Aorta (tissue), 5 donors: ENCODE measurements at regions not wholly inside any gene's neighbourhood (a gene's known extent, or its start where the extent isn't known, plus 50 kb on each side); places are given as distances from the start of the nearest gene placed in this dataset.
"Not testable (repeated sequence)": the region's sequence is repeated elsewhere in the genome, so short reads cannot be mapped to it uniquely, and the experiment has no call there.

ENCODE experiments used
- ATAC-seq: fragments of 200-7000 bp; cut with Tn5 transposase; one replicate; pipeline ENCODE4 v1.9.1; 2022; ENCODE audit warnings: moderate library complexity; ENCODE audit not compliant: low FRiP score
- DNase-seq, 2 donors: peaks; one replicate each; pipeline ENCODE4 v3.0.0-alpha.2; 2020
- H3K27ac ChIP-seq, 2 donors: one replicate each; pipeline ENCODE4 v1.5.1; 2013; ENCODE audit warnings: low read length in 2 of 2, mild to moderate bottlenecking in 2 of 2, moderate library complexity in 2 of 2, control low read depth in 1 of 2, inconsistent platforms in 1 of 2, low read depth in 1 of 2
- H3K27me3 ChIP-seq, 2 donors: one replicate each; pipeline ENCODE4 v1.6.1; 2013; ENCODE audit warnings: control low read depth in 1 of 2, low read length in 1 of 2, mild to moderate bottlenecking in 1 of 2, moderate library complexity in 1 of 2; ENCODE audit not compliant: insufficient read depth in 2 of 2, control insufficient read depth in 1 of 2
- H3K36me3 ChIP-seq, 2 donors: one replicate each; pipeline ENCODE4 v1.6.1; 2013; ENCODE audit warnings: control low read depth in 1 of 2, low read length in 1 of 2, mild to moderate bottlenecking in 1 of 2; ENCODE audit not compliant: insufficient read depth in 2 of 2, control insufficient read depth in 1 of 2
- H3K4me1 ChIP-seq, 2 donors: one replicate each; pipeline ENCODE4 v1.6.1; 2013; ENCODE audit warnings: low read length in 2 of 2, control low read depth in 1 of 2, mild to moderate bottlenecking in 1 of 2, moderate library complexity in 1 of 2; ENCODE audit not compliant: insufficient read depth in 2 of 2, control insufficient read depth in 1 of 2
- H3K4me3 ChIP-seq, 2 donors: one replicate each; pipeline ENCODE4 v1.5.1; 2013; ENCODE audit warnings: low read length in 2 of 2, control low read depth in 1 of 2, mild to moderate bottlenecking in 1 of 2
- H3K9me3 ChIP-seq: one replicate; pipeline ENCODE4 v1.6.1; 2013; ENCODE audit warnings: mild to moderate bottlenecking, low read length; ENCODE audit not compliant: control insufficient read depth
- WGBS, 2 donors: extraction: QIAGEN DNeasy Blood & Tissue Kit; methylation state at CpG; one replicate each; pipeline ENCODE4 v1.1.7; 2013; 5-methylcytosine and 5-hydroxymethylcytosine counted together
- intact Hi-C, 2 donors: fragments of 100-400 bp; cut with DNase I; formaldehyde crosslinking; loops; one replicate each; pipeline versions ENCODE4 v1.14.2 to v1.15.0; 2022
- donor health status: healthy with polysubstance abuse.
- donor health status: Bipolar disorder and iron deficiency.
- donor health status: DM: no; HTN: no; CAD: no.
- donor health status: DM: no; HTN: no; CAD: no.
- donor health status: DM: yes; HTN: yes; CAD: no.

DNA sequence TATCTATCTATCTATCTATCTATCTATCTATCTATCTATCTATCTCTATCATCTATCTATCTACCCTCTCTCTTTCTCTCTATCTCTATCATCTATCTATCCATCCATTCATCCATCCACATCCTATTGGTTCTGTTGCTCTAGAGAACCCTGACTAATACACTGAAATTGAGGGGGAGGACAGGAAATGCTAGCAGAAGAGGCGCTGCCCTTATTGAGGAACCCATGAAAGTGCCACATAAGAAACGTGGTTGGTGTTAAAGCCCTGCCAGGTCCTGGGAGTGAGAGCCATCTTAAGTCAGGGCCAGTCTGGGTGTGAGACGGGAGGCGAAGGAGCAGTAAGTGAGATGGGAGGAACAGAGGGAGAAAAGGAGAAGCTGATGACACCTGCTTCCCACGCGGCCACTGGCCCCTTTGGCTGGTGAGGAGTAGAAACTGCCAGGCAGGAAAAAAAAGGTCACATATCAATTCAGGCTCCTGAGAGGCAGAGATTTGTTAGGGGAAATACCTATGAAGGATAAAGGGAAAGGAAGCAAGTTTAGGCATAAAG lies 87.9 kb upstream of the PLET1 start:
- intact Hi-C loops: no loop called here

DNA sequence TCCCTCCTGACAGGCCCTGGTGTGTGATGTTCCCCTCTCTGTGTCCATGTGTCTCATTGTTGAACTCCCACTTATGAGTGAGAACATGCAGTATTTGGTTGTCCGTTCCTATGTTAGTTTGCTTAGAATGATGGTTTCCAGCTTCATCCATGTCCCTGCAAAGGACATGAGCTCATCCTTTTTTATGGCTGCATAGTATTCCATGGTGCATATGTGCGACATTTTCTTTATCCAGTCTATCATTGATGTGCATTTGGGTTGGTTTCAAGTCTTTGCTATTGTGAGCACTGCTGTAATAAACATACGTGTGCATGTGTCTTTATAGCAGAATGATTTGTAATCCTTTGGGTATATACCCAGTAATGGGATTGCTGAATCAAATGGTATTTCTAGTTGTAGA lies 90.8 kb upstream of the PLET1 start:
- H3K27ac ChIP-seq, DNase-seq, H3K27me3 ChIP-seq, H3K36me3 ChIP-seq, H3K9me3 ChIP-seq, H3K4me3 ChIP-seq, intact Hi-C loops, H3K4me1 ChIP-seq, ATAC-seq: not testable (repeated sequence)
- WGBS, 2 donors: 97% methylated on average over 3 of the region's 3 CpGs

More for the DNA sequence above, 87.9 kb upstream of the PLET1 start:
- 91 to 93% methylated on average over 6 of the region's 6 CpGs for WGBS, 2 donors
- ATAC-seq: no peak
- no peaks in the 10 kb centered on the region for H3K9me3 ChIP-seq
- no peak overlapping the region for H3K27ac ChIP-seq
- no peaks in the 10 kb centered on the region for H3K4me1 ChIP-seq
- no peaks in the 10 kb centered on the region for H3K27me3 ChIP-seq
- DNase-seq: no peak
- H3K36me3 ChIP-seq: no peaks in the 10 kb centered on the region
- no peak overlapping the region for H3K4me3 ChIP-seq

DNA sequence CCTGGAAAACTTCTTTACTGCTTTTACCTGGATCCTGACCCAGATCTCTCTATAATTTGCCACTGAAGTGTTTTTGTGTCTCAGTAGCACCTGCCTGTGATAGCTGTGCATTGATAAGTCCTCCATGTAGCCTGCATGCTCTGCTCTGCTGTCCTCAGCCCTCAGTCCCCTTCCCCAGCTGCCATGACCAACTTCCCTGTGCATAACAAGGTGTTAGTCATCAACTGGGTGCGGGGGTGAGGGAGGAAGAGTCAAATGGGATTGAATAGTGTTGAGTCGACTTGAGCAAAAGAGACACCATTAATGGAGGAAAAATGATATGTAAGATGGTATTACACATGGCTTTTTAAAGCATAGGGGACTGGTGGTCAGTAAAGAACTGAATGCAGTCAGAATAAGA lies 92.2 kb upstream of the PLET1 start:
- DNase-seq (no peak), ATAC-seq (no peak)
- 85 to 86% methylated on average over 2 of the region's 2 CpGs for WGBS, 2 donors
- Histone ChIP-seq H3K9me3 (no peaks in the 10 kb centered on the region), H3K27ac (no peak overlapping the region), H3K36me3 (no peaks in the 10 kb centered on the region), H3K27me3 (no peaks in the 10 kb centered on the region), H3K4me3 (no peak overlapping the region), H3K4me1 (no peaks in the 10 kb centered on the region)
- intact Hi-C loops: no loop called here

DNA sequence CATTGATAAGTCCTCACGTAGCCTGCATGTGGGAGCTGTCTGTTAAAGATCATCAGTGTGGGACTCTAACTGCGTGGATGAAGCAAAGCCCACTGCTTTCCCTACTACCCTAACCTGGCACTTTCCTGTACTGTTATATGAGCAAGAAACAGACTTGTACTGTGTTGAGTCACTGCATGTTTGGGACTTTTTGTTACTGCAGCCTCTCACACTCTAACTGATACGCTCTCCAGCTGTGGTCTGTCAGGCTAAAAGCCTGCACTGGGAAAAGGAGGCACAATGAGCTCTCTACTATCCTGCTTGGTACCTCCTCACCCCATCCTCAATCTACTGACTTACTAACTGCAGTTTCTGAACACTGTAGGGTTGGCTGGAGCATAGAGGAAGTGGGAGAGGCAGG lies 93.7 kb upstream of the PLET1 start:
- H3K27me3 ChIP-seq: no peaks in the 10 kb centered on the region
- no peak overlapping the region for H3K4me3 ChIP-seq
- 96% methylated on average over 3 of the region's 3 CpGs for WGBS, 2 donors
- DNase-seq (no peak), ATAC-seq (no peak)
- intact Hi-C loops: no loop called here
- H3K4me1 ChIP-seq: no peaks in the 10 kb centered on the region
- no peaks in the 10 kb centered on the region for H3K36me3 ChIP-seq
- H3K9me3 ChIP-seq: no peaks in the 10 kb centered on the region
- H3K27ac ChIP-seq: no peak overlapping the region

DNA sequence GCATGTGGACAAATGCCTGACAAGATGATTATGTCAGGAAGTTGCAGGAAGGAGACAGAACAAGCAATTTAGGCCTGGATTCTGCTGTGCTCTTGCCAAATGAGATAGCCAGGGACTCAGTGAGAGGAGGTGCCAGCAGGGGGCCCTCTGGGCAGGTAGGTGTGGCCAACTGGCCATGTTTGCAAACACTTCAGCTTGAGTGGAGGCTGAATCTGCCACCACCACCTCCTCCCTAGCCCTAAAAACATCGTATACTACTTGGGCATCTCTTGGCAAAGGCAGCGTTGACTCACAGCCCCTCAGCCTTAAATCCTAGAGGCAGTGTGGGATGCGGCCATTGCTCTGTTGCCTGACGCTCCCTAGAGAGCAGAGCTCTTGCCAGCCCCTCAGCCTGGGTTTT lies 95.1 kb upstream of the PLET1 start:
- H3K4me1 ChIP-seq: no peaks in the 10 kb centered on the region
- ATAC-seq: no peak
- DNase-seq: no peak
- peaks cover 0 to under 1% of the 10 kb centered on the region in 2 donors for H3K36me3 ChIP-seq
- H3K9me3 ChIP-seq: no peaks in the 10 kb centered on the region
- no peak overlapping the region for H3K4me3 ChIP-seq
- H3K27ac ChIP-seq: no peak overlapping the region
- intact Hi-C loops: no loop called here
- 80 to 87% methylated on average over 4 of the region's 4 CpGs for WGBS, 2 donors
- H3K27me3 ChIP-seq: no peaks in the 10 kb centered on the region

DNA sequence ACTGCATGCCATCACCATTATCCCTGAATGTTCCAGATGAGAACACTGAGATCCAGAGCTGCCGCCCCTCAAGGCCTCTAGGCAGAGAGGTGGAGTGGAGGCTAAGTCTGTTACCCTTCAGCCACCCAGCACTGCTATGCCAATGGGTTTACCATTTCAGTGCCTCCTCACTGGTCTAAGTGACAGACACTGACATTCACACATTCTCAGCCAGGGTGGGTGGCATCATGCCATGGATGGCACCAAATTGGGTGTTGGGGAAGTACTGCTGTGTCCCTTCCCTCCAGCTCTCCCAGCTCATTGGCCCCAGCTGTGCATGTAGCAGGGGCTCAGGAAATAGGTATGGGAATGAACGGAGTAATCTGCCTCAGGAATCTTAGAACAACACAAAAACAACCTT lies 96.8 kb upstream of the PLET1 start:
- no peaks in the 10 kb centered on the region for H3K9me3 ChIP-seq
- intact Hi-C loops: no loop called here
- WGBS, 2 donors: 82 to 88% methylated on average over 2 of the region's 2 CpGs
- no peak for ATAC-seq
- no peak overlapping the region for H3K27ac ChIP-seq
- no peaks in the 10 kb centered on the region for H3K27me3 ChIP-seq
- no peak overlapping the region for H3K4me3 ChIP-seq
- H3K36me3 ChIP-seq: peaks cover 0 to 1% of the 10 kb centered on the region in 2 donors
- no peak for DNase-seq
- H3K4me1 ChIP-seq: no peaks in the 10 kb centered on the region

DNA sequence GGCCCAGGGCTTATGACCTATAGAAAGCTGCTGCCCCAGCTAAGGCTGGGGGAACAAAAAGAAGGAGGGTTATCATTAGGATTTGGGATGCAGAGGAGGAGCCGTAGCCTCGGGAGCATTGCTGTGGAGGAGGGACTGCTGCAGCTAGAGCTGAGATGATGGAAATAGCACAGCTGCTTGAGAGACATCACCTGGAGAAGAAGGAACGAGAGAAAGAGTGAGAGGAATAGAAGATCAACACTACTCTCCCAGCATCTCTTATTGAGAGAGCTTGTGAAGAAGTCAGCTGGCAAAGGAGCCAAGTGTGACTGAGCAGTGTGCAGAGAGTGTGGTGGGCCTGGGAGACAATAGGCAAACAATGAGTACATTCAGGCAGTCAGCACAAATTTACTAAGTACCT lies 100.7 kb upstream of the PLET1 start:
- H3K36me3 ChIP-seq: peaks cover 0 to 1% of the 10 kb centered on the region in 2 donors
- 90% methylated on average over 3 of the region's 3 CpGs for WGBS, 2 donors
- ATAC-seq: no peak
- H3K9me3 ChIP-seq: no peaks in the 10 kb centered on the region
- no peaks in the 10 kb centered on the region for H3K4me1 ChIP-seq
- H3K27ac ChIP-seq: no peak overlapping the region
- H3K27me3 ChIP-seq: no peaks in the 10 kb centered on the region
- no peak for DNase-seq
- intact Hi-C loops: no loop called here
- no peak overlapping the region for H3K4me3 ChIP-seq

DNA sequence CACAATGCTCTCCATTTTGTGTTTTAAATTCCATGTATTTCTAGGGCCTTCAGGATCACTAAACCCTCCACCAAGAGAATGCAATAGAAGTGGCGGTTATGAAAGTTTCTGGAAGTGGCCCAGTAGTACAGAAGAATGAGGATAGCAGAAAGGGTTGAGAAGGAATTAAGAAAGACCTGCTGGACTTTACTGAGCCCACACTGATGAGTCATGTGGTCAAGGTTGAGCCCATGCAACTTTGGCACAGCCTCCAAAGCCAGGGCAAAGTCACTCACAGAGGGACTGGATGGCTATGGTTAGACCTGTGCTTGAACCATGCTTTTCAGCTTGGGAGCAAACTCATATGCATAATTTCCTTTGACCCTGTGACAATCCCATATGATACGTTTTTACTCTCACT lies 102.9 kb upstream of the PLET1 start:
- 85 to 92% methylated on average over 2 of the region's 2 CpGs for WGBS, 2 donors
- Histone ChIP-seq H3K27me3 (no peaks in the 10 kb centered on the region), H3K4me1 (no peaks in the 10 kb centered on the region), H3K4me3 (no peak overlapping the region), H3K36me3 (peaks cover 0 to 1% of the 10 kb centered on the region in 2 donors), H3K27ac (no peak overlapping the region), H3K9me3 (no peaks in the 10 kb centered on the region)
- no peak for DNase-seq
- intact Hi-C loops: no loop called here
- no peak for ATAC-seq

DNA sequence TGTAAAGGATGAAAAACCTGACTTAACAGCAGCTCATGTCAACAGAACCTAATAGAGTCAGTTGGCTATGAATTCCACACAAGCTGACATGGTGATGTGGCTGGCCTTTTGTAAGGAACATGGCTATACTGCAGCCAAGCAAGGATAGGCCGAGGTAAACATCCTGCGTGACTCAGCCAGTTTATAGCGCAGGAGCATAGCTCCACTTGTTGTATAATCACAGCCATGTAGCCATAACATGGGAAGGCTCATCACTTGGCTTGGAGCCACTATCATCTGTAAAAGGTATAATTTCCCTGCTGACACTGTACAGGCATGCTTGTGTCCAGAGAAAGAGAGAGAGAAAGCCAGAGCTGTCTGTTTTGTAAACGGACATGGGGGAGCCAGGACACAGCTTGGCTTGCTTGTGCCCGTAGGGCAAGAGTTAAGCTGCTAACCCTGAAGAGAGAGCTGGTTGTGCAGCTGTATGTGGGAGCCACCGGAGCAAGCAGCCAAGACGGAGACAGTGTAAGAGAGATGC lies 104.4 kb upstream of the PLET1 start:
- intact Hi-C loops: no loop called here
- Histone ChIP-seq H3K27me3 (no peaks in the 10 kb centered on the region), H3K4me1 (no peaks in the 10 kb centered on the region), H3K36me3 (peaks cover 0 to 1% of the 10 kb centered on the region in 2 donors), H3K4me3 (no peak overlapping the region), H3K9me3 (no peaks in the 10 kb centered on the region), H3K27ac (no peak overlapping the region)
- 91% methylated on average over 7 of the region's 7 CpGs for WGBS, 2 donors
- DNase-seq: no peak
- no peak for ATAC-seq
